ENCODE measurements at regions not wholly inside any gene's neighbourhood (a gene's known extent, or its start where the extent isn't known, plus 50 kb on each side); places are given as distances from the start of the nearest gene placed in this dataset.
A peak's percentile ranks its signal among the peaks of the same experiment; 100 is the strongest.

GRCh38 chr1:18039102-18039501 is 68.5 kb upstream of the IGSF21 start:
- intact Hi-C loops (cut with DNase I; ENCODE audit: low total_unique reads) = no loop called here
- whole genome bisulfite sequencing, 2 donors = 78 to 88% methylated on average over 1 of the region's 1 CpG
- TF ChIP-seq CTCF (IDR thresholded peaks at IDR 0.05) (no peak), POLR2A (IDR thresholded peaks at IDR 0.05) (no peak)

DNA sequence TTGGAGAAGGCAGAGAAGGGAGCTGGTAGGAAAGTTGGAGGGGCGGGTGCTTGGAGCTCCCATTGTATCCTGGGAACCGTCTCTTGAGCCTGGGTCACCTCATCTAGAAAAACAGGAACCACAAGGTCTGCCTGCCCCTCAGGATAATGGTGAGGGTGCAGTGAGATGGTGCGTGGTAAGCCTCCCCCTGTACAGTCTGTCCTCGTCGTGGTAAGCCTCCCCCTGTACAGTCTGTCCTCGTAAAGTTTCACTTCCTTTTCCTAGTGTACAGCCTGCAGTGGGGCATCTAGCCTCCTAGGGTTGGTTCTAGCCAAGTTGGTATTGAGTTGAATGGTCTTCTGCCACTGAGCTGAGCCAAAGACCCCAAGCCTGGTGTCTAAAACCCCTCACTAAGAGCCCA is 66.5 kb upstream of the IGSF21 start:
- WGBS, 2 donors = 55 to 57% methylated on average over 6 of the region's 6 CpGs
- peak in 1 of 2 donors; percentile 31 for DNase-seq (ENCODE audit: low spot score in 2 of 2)
- H3K4me3 ChIP-seq (ENCODE audit: low read depth, poor library complexity, severe bottlenecking) = no peak overlapping the region
- TF ChIP-seq CTCF (IDR thresholded peaks at IDR 0.05) = no peak
- TF ChIP-seq POLR2A (IDR thresholded peaks at IDR 0.05) = no peak
- intact Hi-C loops (cut with DNase I; ENCODE audit: low total_unique reads) = no loop called here

More at GRCh38 chr1:18039102-18039501, 68.5 kb upstream of the IGSF21 start:
- no peak for DNase-seq (ENCODE audit: low spot score in 2 of 2)
- no peak overlapping the region for H3K4me3 ChIP-seq (ENCODE audit: low read depth, poor library complexity, severe bottlenecking)

DNA sequence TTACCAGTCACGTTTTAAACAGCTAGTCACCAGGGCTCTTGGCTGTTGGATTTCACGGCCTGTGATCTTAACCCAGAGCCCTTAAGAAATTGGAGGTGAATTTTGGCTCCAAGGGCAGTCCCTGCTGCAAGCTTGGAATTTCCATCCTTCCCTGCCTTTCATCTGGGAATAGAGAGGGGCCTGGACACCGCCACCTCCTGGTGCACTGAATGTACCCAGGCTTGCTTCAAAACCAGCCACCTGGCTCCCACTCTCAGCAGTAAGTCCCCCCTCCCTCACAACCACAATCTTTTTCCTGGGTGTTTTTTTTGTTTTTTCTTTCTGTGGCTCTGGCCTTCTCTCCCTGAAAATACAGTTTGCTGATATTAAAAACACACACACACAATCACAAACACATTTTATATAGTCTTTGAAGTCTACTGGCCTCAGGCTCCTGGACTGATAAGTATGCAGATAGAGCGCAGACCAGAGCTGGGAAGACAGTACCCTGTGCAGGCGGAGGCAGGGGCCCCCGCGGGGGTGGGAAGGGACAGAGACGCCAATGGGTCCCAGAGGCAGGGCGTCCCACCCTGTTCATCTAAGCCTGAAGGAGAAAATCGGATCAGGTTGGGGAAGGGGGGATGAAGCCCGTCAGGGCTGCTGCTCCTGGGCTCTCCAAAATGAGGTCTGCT is 65.8 kb upstream of the IGSF21 start:
- TF ChIP-seq CTCF (IDR thresholded peaks at IDR 0.05) (no peak), POLR2A (IDR thresholded peaks at IDR 0.05) (no peak)
- intact Hi-C loops (cut with DNase I; ENCODE audit: low total_unique reads) = no loop called here
- 30 to 40% methylated on average over 11 of the region's 11 CpGs for WGBS, 2 donors
- DNase-seq (ENCODE audit: low spot score in 2 of 2) = no peak
- H3K4me3 ChIP-seq (ENCODE audit: low read depth, poor library complexity, severe bottlenecking) = no peak overlapping the region

DNA sequence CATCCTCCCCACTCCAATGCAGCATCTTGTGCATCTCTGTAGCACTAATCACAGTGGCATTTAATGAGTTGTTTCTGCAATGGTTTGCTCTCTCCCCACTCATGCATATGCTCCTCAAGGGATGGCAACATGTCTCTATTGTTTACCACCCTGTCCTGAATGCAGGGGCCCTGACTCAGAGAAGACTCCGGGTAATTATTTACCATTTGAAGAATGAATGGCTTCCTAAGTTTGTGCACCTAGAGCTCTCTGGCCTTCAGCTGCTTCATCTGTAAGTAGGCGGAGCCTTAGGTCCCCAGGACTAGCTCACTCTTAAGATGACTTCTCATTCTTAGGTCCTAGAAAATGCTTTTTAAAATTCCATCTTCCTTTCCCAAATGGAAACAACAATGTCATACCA is 63.7 kb upstream of the IGSF21 start:
- TF ChIP-seq POLR2A (IDR thresholded peaks at IDR 0.05) (no peak), CTCF (IDR thresholded peaks at IDR 0.05) (no peak)
- no peak for DNase-seq (ENCODE audit: low spot score in 2 of 2)
- intact Hi-C loops (cut with DNase I; ENCODE audit: low total_unique reads) = no loop called here
- 80 to 87% methylated on average over 2 of the region's 2 CpGs for WGBS, 2 donors
- H3K4me3 ChIP-seq (ENCODE audit: low read depth, poor library complexity, severe bottlenecking) = no peak overlapping the region

DNA sequence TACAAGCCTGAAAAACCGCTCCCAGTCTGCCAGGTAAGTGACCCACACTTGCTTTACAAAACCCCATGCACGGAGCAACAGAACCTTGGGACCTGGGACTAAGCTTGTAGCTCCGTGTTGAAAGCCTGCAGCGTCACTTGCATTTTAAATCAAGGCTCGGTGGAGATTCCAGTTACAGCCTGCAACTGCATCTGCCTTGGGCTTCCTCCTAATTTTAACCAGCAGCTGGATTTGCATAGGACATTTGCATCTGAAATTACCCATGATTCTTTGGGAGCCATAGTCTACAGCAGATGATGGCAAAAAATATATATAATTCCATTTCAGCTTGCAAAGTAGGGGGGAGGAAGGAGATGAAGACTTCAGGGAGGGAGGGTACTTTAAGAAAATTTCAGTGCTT is 62.4 kb upstream of the IGSF21 start:
- intact Hi-C loops (cut with DNase I; ENCODE audit: low total_unique reads) = no loop called here
- no peak for TF ChIP-seq CTCF (IDR thresholded peaks at IDR 0.05)
- TF ChIP-seq POLR2A (IDR thresholded peaks at IDR 0.05) = no peak
- no peak overlapping the region for H3K4me3 ChIP-seq (ENCODE audit: low read depth, poor library complexity, severe bottlenecking)
- DNase-seq (ENCODE audit: low spot score in 2 of 2) = no peak
- WGBS, 2 donors = 32% methylated on average over 5 of the region's 5 CpGs

- intact Hi-C loops (cut with DNase I; ENCODE audit: low total_unique reads) = no loop called here
- TF ChIP-seq CTCF (IDR thresholded peaks at IDR 0.05) (no peak), POLR2A (IDR thresholded peaks at IDR 0.05) (no peak)
- DNase-seq (ENCODE audit: low spot score in 2 of 2) = no peak
- no peak overlapping the region for H3K4me3 ChIP-seq (ENCODE audit: low read depth, poor library complexity, severe bottlenecking)
- 60 to 65% methylated on average over 8 of the region's 8 CpGs for WGBS, 2 donors
Observed at GRCh38 chr1:18045621-18046020, 62.0 kb upstream of the IGSF21 start.
